Liver (tissue), 8 donors: ENCODE measurements at regions not wholly inside any gene's neighbourhood (a gene's known extent, or its start where the extent isn't known, plus 50 kb on each side); places are given as distances from the start of the nearest gene placed in this dataset.

Experiments used
- DNase-seq: peaks from one replicate; pipeline ENCODE4 v3.0.0-alpha.2; 2017; ENCODE audit warnings: low spot score
- H3K27ac ChIP-seq, 2 donors: one replicate each; pipeline ENCODE4 v1.7.0; 2013; ENCODE audit warnings: inconsistent platforms in 2 of 2, low read length in 2 of 2, control low read depth in 1 of 2, low read depth in 1 of 2, mild to moderate bottlenecking in 1 of 2
- H3K27me3 ChIP-seq, 4 donors: one replicate each; pipeline versions ENCODE4 v1.6.1 to v1.7.0; 2013; ENCODE audit warnings: low read length in 3 of 4, inconsistent platforms in 1 of 4, mild to moderate bottlenecking in 1 of 4, moderate library complexity in 1 of 4; ENCODE audit not compliant: control insufficient read depth in 4 of 4, insufficient read depth in 4 of 4
- H3K36me3 ChIP-seq, 4 donors: one replicate each; pipeline versions ENCODE4 v1.6.1 to v1.7.0; 2013; ENCODE audit warnings: low read length in 3 of 4, mild to moderate bottlenecking in 3 of 4, low read depth in 1 of 4, moderate library complexity in 1 of 4; ENCODE audit not compliant: control insufficient read depth in 4 of 4, insufficient read depth in 3 of 4
- H3K4me1 ChIP-seq, 4 donors: one replicate each; pipeline versions ENCODE4 v1.6.1 to v1.7.0; 2013; ENCODE audit warnings: low read length in 3 of 4, mild to moderate bottlenecking in 3 of 4, moderate library complexity in 1 of 4; ENCODE audit not compliant: control insufficient read depth in 4 of 4, insufficient read depth in 4 of 4
- H3K4me3 ChIP-seq, 3 donors: one replicate each; pipeline versions ENCODE4 v1.6.1 to v1.7.0; 2013; ENCODE audit warnings: low read length in 3 of 3, control low read depth in 1 of 3, low read depth in 1 of 3, mild to moderate bottlenecking in 1 of 3
- H3K9ac ChIP-seq, 2 donors: one replicate each; pipeline ENCODE4 v1.7.0; 2013; ENCODE audit warnings: low read length in 2 of 2, mild to moderate bottlenecking in 2 of 2, moderate library complexity in 2 of 2, control low read depth in 1 of 2, low read depth in 1 of 2
- H3K9me3 ChIP-seq, 4 donors: one replicate each; pipeline versions ENCODE4 v1.6.1 to v1.7.0; 2013; ENCODE audit warnings: low read length in 3 of 4; ENCODE audit not compliant: control insufficient read depth in 4 of 4
- EGR1 ChIP-seq, 2 donors: IDR thresholded peaks; 2 replicates each; pipeline ENCODE4 v1.6.1; 2016 to 2018; ENCODE audit warnings: antibody characterized with exemption in 2 of 2, low read depth in 2 of 2
- FOXA2 ChIP-seq: IDR thresholded peaks from 2 replicates; pipeline ENCODE4 v1.6.1; 2016; ENCODE audit warnings: antibody characterized with exemption
- GABPA ChIP-seq, 2 donors: IDR thresholded peaks in 1 of 2; conservative IDR thresholded peaks in 1 of 2; 2 replicates each; pipeline ENCODE4 v1.6.1; 2016; ENCODE audit warnings: antibody characterized with exemption in 2 of 2, mild to moderate bottlenecking in 1 of 2, moderate library complexity in 1 of 2
- HNF4A ChIP-seq, 2 donors: conservative IDR thresholded peaks; 2 replicates each; pipeline ENCODE4 v1.6.1; 2016; ENCODE audit warnings: antibody characterized with exemption in 2 of 2, mild to moderate bottlenecking in 2 of 2
- HNF4G ChIP-seq: IDR thresholded peaks from 2 replicates; pipeline ENCODE4 v1.6.1; 2016; ENCODE audit warnings: antibody characterized with exemption
- JUND ChIP-seq, 2 donors: IDR thresholded peaks; 2 replicates each; pipeline ENCODE4 v1.6.1; 2016; ENCODE audit warnings: antibody characterized with exemption in 2 of 2
- NR2F2 ChIP-seq: IDR thresholded peaks from 2 replicates; pipeline ENCODE4 v1.6.1; 2016; ENCODE audit warnings: antibody characterized with exemption
- RAD21 ChIP-seq, 2 donors: IDR thresholded peaks; 2 replicates each; pipeline ENCODE4 v1.6.1; 2016; ENCODE audit warnings: antibody characterized with exemption in 2 of 2, mild to moderate bottlenecking in 2 of 2
- RXRA ChIP-seq, 2 donors: IDR thresholded peaks; 2 replicates each; pipeline ENCODE4 v1.6.1; 2017 to 2018; ENCODE audit warnings: antibody characterized with exemption in 2 of 2, mild to moderate bottlenecking in 1 of 2
- SP1 ChIP-seq: IDR thresholded peaks from 2 replicates; pipeline ENCODE4 v1.6.1; 2018; ENCODE audit warnings: antibody characterized with exemption, mild to moderate bottlenecking
- TAF1 ChIP-seq: conservative IDR thresholded peaks from 2 replicates; pipeline ENCODE4 v1.6.1; 2016; ENCODE audit warnings: antibody characterized with exemption, mild to moderate bottlenecking
- YY1 ChIP-seq: IDR thresholded peaks from 2 replicates; pipeline ENCODE4 v1.6.1; 2016; ENCODE audit warnings: antibody characterized with exemption, mild to moderate bottlenecking
- WGBS: extraction: QIAGEN DNeasy Blood & Tissue Kit; methylation state at CpG from one replicate; pipeline ENCODE4 v1.1.7; 2013; 5-methylcytosine and 5-hydroxymethylcytosine counted together
- TF ChIP-seq, protein P1 (sequence below): IDR thresholded peaks from 2 replicates; pipeline ENCODE4 v1.6.1; 2016; ENCODE audit warnings: antibody characterized with exemption
- TF ChIP-seq, protein P2 (sequence below): IDR thresholded peaks from 2 replicates; pipeline ENCODE4 v1.6.1; 2016; ENCODE audit warnings: antibody characterized with exemption
- TF ChIP-seq, protein P3 (sequence below): fragments of 150-350 bp; IDR thresholded peaks from 2 replicates; pipeline ENCODE4 v1.5.1; 2017; ENCODE audit warnings: improper control_type of control experiment, low read depth, low read length; ENCODE audit not compliant: missing input control
- TF ChIP-seq, protein P4 (sequence below): IDR thresholded peaks from 2 replicates; pipeline ENCODE4 v1.6.1; 2016; ENCODE audit warnings: antibody characterized with exemption
- donor health status: healthy.
- donor health status: healthy.
- donor health status: healthy.
- donor health status: healthy.
- donor health status: healthy.

DNA sequence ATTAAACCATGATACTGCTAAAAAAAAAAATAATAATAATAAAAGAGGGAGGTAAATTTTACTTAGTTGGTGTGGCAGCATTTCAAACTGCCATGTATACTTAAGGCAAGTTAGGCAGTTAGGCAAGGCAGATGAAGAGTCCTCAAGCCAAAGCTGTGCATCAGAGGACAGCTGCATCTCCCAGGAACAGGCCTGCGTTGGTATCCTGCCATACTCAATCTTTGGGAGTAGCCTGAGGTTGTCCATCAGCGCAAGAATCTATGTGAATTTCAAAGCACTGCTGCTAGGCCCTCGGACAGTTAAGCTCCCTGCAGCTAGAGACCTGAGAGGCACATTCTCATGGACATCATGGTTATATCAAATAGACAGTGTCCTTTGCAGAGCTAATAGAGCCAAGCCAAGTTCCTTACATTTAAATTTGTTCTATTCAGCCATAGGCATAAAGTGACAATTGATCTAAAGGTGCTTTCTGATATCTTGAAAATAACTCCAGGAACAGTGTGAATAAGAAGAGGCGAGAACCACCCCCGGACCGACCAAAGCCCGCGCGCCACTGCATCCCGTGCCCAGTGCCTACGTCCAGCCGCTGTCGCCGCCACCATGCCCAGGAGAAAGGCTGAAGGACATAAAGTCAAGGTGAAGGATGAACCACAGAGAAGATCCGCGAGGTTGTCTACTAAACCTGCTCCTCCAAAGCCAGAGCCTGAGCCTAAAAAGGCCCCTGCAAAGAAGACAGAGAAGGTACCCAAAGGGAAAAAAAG is 310.6 kb downstream of the SEMA3D start:
- Histone ChIP-seq H3K4me1 (no peaks in the 10 kb centered on the region), H3K9me3 (no peaks in the 10 kb centered on the region), H3K4me3 (no peak overlapping the region), H3K9ac (no peak overlapping the region), H3K27ac (no peak overlapping the region), H3K36me3 (no peaks in the 10 kb centered on the region), H3K27me3 (peaks cover 0 to 2% (median 0%) of the 10 kb centered on the region in 4 donors)
- no peak for DNase-seq
- 90% methylated on average over 16 of the region's 16 CpGs for WGBS
- TF ChIP-seq, protein P1, sequence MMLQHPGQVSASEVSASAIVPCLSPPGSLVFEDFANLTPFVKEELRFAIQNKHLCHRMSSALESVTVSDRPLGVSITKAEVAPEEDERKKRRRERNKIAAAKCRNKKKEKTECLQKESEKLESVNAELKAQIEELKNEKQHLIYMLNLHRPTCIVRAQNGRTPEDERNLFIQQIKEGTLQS: no peak

DNA sequence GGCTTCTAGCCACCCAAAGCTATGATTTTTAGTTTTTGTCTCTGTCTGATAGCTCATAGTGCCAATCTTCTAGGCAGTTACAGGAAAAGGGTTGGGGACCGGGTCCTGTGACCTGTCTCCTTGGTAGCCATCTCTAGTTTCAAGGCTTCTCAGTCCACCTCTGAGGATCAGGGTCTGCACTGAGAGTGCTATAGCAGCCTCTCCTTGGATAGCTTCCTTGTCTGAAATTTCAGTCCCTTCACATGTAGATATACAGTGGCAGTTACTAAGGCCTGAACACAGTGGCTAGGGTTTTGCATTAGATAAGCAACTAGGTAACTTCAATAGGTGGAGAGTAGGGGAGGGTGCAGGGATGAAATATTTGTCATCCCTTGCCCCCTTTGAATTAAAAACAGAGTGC is 321.3 kb downstream of the SEMA3D start:
- peaks cover 0 to 3% (median 0%) of the 10 kb centered on the region in 4 donors for H3K27me3 ChIP-seq
- H3K27ac ChIP-seq: no peak overlapping the region
- no peaks in the 10 kb centered on the region for H3K4me1 ChIP-seq
- no peaks in the 10 kb centered on the region for H3K36me3 ChIP-seq
- no peak overlapping the region for H3K4me3 ChIP-seq
- peaks cover 0 to 3% (median 0%) of the 10 kb centered on the region in 4 donors for H3K9me3 ChIP-seq
- no peak for DNase-seq
- no peak for TF ChIP-seq HNF4G
- no peak for TF ChIP-seq RXRA (IDR thresholded peaks at IDR 0.05)
- TF ChIP-seq HNF4A (conservative IDR thresholded peaks at IDR 0.05): no peak
- TF ChIP-seq, protein P2, sequence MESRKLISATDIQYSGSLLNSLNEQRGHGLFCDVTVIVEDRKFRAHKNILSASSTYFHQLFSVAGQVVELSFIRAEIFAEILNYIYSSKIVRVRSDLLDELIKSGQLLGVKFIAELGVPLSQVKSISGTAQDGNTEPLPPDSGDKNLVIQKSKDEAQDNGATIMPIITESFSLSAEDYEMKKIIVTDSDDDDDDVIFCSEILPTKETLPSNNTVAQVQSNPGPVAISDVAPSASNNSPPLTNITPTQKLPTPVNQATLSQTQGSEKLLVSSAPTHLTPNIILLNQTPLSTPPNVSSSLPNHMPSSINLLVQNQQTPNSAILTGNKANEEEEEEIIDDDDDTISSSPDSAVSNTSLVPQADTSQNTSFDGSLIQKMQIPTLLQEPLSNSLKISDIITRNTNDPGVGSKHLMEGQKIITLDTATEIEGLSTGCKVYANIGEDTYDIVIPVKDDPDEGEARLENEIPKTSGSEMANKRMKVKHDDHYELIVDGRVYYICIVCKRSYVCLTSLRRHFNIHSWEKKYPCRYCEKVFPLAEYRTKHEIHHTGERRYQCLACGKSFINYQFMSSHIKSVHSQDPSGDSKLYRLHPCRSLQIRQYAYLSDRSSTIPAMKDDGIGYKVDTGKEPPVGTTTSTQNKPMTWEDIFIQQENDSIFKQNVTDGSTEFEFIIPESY: no peak
- TF ChIP-seq EGR1 (IDR thresholded peaks at IDR 0.05; ENCODE audit: low read depth in 2 of 2): no peak
- no peak for TF ChIP-seq FOXA2
- TF ChIP-seq, protein P3, sequence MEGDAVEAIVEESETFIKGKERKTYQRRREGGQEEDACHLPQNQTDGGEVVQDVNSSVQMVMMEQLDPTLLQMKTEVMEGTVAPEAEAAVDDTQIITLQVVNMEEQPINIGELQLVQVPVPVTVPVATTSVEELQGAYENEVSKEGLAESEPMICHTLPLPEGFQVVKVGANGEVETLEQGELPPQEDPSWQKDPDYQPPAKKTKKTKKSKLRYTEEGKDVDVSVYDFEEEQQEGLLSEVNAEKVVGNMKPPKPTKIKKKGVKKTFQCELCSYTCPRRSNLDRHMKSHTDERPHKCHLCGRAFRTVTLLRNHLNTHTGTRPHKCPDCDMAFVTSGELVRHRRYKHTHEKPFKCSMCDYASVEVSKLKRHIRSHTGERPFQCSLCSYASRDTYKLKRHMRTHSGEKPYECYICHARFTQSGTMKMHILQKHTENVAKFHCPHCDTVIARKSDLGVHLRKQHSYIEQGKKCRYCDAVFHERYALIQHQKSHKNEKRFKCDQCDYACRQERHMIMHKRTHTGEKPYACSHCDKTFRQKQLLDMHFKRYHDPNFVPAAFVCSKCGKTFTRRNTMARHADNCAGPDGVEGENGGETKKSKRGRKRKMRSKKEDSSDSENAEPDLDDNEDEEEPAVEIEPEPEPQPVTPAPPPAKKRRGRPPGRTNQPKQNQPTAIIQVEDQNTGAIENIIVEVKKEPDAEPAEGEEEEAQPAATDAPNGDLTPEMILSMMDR: no peak
- no peak for TF ChIP-seq SP1
- WGBS: 82% methylated on average over 1 of the region's 1 CpG
- no peak overlapping the region for H3K9ac ChIP-seq

- no peak overlapping the region for H3K4me3 ChIP-seq
- TF ChIP-seq JUND (IDR thresholded peaks at IDR 0.05) (no peak), EGR1 (IDR thresholded peaks at IDR 0.05; ENCODE audit: low read depth in 2 of 2) (no peak), SP1 (no peak), HNF4A (conservative IDR thresholded peaks at IDR 0.05) (no peak), YY1 (no peak), FOXA2 (no peak), RXRA (IDR thresholded peaks at IDR 0.05) (no peak), HNF4G (no peak), NR2F2 (no peak), GABPA (IDR thresholded peaks at IDR 0.05 in 1 of 2, conservative IDR thresholded peaks at IDR 0.05 in 1 of 2) (no peak), TAF1 (no peak), RAD21 (IDR thresholded peaks at IDR 0.05) (no peak)
- TF ChIP-seq, protein P3: no peak
- TF ChIP-seq, protein P1: no peak
- TF ChIP-seq, protein P2: no peak
- TF ChIP-seq, protein P4, sequence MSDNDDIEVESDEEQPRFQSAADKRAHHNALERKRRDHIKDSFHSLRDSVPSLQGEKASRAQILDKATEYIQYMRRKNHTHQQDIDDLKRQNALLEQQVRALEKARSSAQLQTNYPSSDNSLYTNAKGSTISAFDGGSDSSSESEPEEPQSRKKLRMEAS: no peak
- no peak overlapping the region for H3K27ac ChIP-seq
- DNase-seq: no peak
- H3K36me3 ChIP-seq: no peaks in the 10 kb centered on the region
- no peaks in the 10 kb centered on the region for H3K27me3 ChIP-seq
- H3K4me1 ChIP-seq: no peaks in the 10 kb centered on the region
- H3K9me3 ChIP-seq: peaks cover 0 to 3% (median 0%) of the 10 kb centered on the region in 4 donors
- 69% methylated on average over 3 of the region's 3 CpGs for WGBS
- no peak overlapping the region for H3K9ac ChIP-seq
Observed at GRCh38 chr7:84857336-84857735, 329.5 kb downstream of the SEMA3D start.
